Esophagus squamous epithelium (tissue), 4 donors: ENCODE measurements at regions not wholly inside any gene's neighbourhood (a gene's known extent, or its start where the extent isn't known, plus 50 kb on each side); places are given as distances from the start of the nearest gene placed in this dataset.

Source experiments
- POLR2A ChIP-seq, 4 donors: fragments of 450-650 bp; IDR thresholded peaks; one replicate each; pipeline ENCODE4 v1.6.1; 2017; ENCODE audit warnings: antibody characterized with exemption in 4 of 4, mild to moderate bottlenecking in 4 of 4, moderate library complexity in 3 of 4
- TF ChIP-seq, protein P1 (sequence below), 6 experiments: fragments of 450-650 bp in 4 of 6; fragments of 200-600 bp in 2 of 6; sonication (generic) in 2 of 6; IDR thresholded peaks; one replicate each; pipeline ENCODE4 v1.5.1; 2016 to 2019; ENCODE audit warnings: antibody characterized with exemption in 6 of 6, mild to moderate bottlenecking in 4 of 6, moderate library complexity in 4 of 6

DNA sequence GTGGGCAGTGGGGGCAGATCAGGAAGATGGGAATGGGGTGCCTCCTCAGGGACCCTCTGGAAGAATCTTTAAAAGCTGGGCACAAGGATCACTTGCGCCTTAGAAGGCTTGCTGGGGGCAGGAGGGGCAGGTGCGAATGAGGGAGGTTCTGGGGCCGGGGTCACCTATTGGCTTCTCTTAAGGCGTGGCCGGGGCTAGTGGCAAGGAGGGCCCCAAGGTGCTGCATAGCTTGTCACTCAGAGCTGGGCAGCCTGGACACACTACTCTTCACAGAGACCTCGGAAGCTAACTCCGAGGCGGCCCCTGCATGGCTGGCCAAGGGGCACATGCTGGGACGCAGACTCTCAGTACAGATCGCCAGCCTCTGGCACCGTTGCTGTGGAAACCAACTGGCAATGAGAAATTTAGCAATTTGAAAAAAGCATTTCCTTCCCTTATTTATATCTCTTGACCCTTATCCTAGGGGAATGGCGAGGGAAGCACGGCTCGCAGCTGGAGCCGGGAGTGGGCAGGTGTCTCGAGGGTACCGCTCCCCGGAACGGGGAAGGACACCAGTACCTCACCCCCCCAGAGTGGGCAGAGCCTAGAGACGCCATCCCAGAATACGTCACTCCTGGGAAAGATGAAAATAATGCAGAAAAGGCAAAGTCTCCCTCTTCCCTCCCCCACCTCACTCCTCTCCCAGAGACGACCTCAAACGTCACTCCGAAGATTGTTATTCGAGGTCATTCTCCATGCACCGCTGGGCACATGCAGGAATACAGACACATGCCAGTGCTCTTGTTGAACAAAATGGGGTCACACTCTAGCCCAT lies 188.1 kb downstream of the CTTN start:
- TF ChIP-seq, protein P1, sequence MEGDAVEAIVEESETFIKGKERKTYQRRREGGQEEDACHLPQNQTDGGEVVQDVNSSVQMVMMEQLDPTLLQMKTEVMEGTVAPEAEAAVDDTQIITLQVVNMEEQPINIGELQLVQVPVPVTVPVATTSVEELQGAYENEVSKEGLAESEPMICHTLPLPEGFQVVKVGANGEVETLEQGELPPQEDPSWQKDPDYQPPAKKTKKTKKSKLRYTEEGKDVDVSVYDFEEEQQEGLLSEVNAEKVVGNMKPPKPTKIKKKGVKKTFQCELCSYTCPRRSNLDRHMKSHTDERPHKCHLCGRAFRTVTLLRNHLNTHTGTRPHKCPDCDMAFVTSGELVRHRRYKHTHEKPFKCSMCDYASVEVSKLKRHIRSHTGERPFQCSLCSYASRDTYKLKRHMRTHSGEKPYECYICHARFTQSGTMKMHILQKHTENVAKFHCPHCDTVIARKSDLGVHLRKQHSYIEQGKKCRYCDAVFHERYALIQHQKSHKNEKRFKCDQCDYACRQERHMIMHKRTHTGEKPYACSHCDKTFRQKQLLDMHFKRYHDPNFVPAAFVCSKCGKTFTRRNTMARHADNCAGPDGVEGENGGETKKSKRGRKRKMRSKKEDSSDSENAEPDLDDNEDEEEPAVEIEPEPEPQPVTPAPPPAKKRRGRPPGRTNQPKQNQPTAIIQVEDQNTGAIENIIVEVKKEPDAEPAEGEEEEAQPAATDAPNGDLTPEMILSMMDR (IDR thresholded peaks at IDR 0.05) = no peak
- TF ChIP-seq POLR2A (IDR thresholded peaks at IDR 0.05) = no peak
